Lower leg skin (tissue), 4 donors: ENCODE measurements at regions not wholly inside any gene's neighbourhood (a gene's known extent, or its start where the extent isn't known, plus 50 kb on each side); places are given as distances from the start of the nearest gene placed in this dataset.

Experiments
- DNase-seq, 2 donors: peaks; one replicate each; pipeline ENCODE4 v3.0.0-alpha.2; 2019; ENCODE audit warnings: low spot score in 2 of 2
- H3K4me3 ChIP-seq: fragments of 200-600 bp; sonication (generic); 2 replicates; pipeline ENCODE4 v1.5.1; 2017; ENCODE audit warnings: mild to moderate bottlenecking, low read depth; ENCODE audit not compliant: poor library complexity, severe bottlenecking
- CTCF ChIP-seq, 3 donors: fragments of 450-650 bp; IDR thresholded peaks; one replicate each; pipeline ENCODE4 v1.5.1; 2016; ENCODE audit warnings: antibody characterized with exemption in 3 of 3, mild to moderate bottlenecking in 3 of 3, moderate library complexity in 2 of 3
- POLR2A ChIP-seq, 2 donors: fragments of 450-650 bp; IDR thresholded peaks; one replicate each; pipeline ENCODE4 v1.6.1; 2016 to 2017; ENCODE audit warnings: antibody characterized with exemption in 2 of 2, mild to moderate bottlenecking in 1 of 2, moderate library complexity in 1 of 2
- WGBS, 2 donors: methylation state at CpG; one replicate each; pipeline ENCODE4 v1.1.5; 2018; 5-methylcytosine and 5-hydroxymethylcytosine counted together
- intact Hi-C: fragments of 100-400 bp; cut with DNase I; formaldehyde crosslinking; loops from one replicate; pipeline ENCODE4 v1.15.0; 2023; ENCODE audit warnings: low total_unique reads

- intact Hi-C loops = no loop called here
- TF ChIP-seq CTCF (IDR thresholded peaks at IDR 0.05) (no peak), POLR2A (IDR thresholded peaks at IDR 0.05) (no peak)
- no peak overlapping the region for H3K4me3 ChIP-seq
- no peak for DNase-seq
Observed at GRCh38 chr20:7415427-7415826, 524.8 kb downstream of the HAO1 start.

GRCh38 chr20:7416382-7416781, 523.9 kb downstream of the HAO1 start:
- DNase-seq = no peak
- TF ChIP-seq CTCF (IDR thresholded peaks at IDR 0.05) (no peak), POLR2A (IDR thresholded peaks at IDR 0.05) (no peak)
- intact Hi-C loops = no loop called here
- no peak overlapping the region for H3K4me3 ChIP-seq

- no peak overlapping the region for H3K4me3 ChIP-seq
- TF ChIP-seq CTCF (IDR thresholded peaks at IDR 0.05) = no peak
- TF ChIP-seq POLR2A (IDR thresholded peaks at IDR 0.05) = no peak
- intact Hi-C loops = no loop called here
- no peak for DNase-seq
Observed at GRCh38 chr20:7420345-7420744, 519.9 kb downstream of the HAO1 start.

- no peak for DNase-seq
- intact Hi-C loops = no loop called here
- TF ChIP-seq POLR2A (IDR thresholded peaks at IDR 0.05) = no peak
- TF ChIP-seq CTCF (IDR thresholded peaks at IDR 0.05) = no peak
- no peak overlapping the region for H3K4me3 ChIP-seq
- 64 to 68% methylated on average over 6 of the region's 6 CpGs for WGBS, 2 donors
Observed at GRCh38 chr20:7426890-7427496, 513.3 kb downstream of the HAO1 start.

GRCh38 chr20:7428946-7429345, 511.3 kb downstream of the HAO1 start:
- intact Hi-C loops = no loop called here
- WGBS, 2 donors = 82 to 92% methylated on average over 3 of the region's 3 CpGs
- no peak overlapping the region for H3K4me3 ChIP-seq
- TF ChIP-seq CTCF (IDR thresholded peaks at IDR 0.05) = no peak
- TF ChIP-seq POLR2A (IDR thresholded peaks at IDR 0.05) = no peak
- DNase-seq = no peak

- no peak for DNase-seq
- TF ChIP-seq CTCF (IDR thresholded peaks at IDR 0.05) = no peak
- TF ChIP-seq POLR2A (IDR thresholded peaks at IDR 0.05) = no peak
- WGBS, 2 donors = 77 to 96% methylated on average over 7 of the region's 7 CpGs
- intact Hi-C loops = no loop called here
- H3K4me3 ChIP-seq = no peak overlapping the region
Observed at GRCh38 chr20:7432612-7433011, 507.6 kb downstream of the HAO1 start.
